ENCODE measurements at regions not wholly inside any gene's neighbourhood (a gene's known extent, or its start where the extent isn't known, plus 50 kb on each side); places are given as distances from the start of the nearest gene placed in this dataset.

DNA sequence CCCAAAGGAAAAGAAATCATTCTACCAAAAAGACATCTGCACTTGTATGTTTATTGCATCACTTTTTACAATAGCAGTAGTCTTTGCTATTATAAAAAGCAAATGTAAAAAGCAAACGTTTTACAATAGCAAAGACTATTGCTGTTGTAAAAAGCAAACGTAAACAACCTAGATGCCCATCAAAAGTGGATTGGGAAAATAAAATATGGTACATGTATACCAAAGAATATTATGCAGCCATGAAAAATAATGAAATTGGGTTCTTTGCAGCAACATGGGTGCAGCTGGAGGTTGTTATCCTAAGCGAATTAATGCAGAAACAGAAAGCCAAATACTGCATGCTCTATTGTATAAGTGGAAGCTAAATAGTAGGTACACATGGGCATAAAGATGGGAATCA is 97.3 kb upstream of the ZBTB20 start:
- H3K4me1 Mint-ChIP-seq, result peaks cover 0 to 2% of the 10 kb centered on the region in 2 experiments; a peak in 2 of 4 replicates
- Histone ChIP-seq H2BK120ac (ENCODE audit: low read depth, low read length, poor library complexity, severe bottlenecking) (no peak overlapping the region), H3K23ac (ENCODE audit: insufficient read length, low read depth, low read length) (no peak overlapping the region), H3K79me1 (ENCODE audit: insufficient read depth, low read depth, low read length, poor library complexity, severe bottlenecking) (no peaks in the 10 kb centered on the region), H3K4me2 (ENCODE audit: insufficient read depth, insufficient read length, low read length) (no peak overlapping the region), H3K18ac (ENCODE audit: insufficient read length, low read depth, low read length) (no peak overlapping the region), H4K20me1 (ENCODE audit: control insufficient read depth, insufficient read depth, insufficient read length) (no peaks in the 10 kb centered on the region), H3K9me3 (ENCODE audit: control insufficient read depth, low read depth, low read length) (no peaks in the 10 kb centered on the region), H3K56ac (ENCODE audit: insufficient read length, low read depth, low read length) (no peak overlapping the region), H3K9ac (ENCODE audit: extremely low read depth, insufficient read length, low read length) (no peak overlapping the region), H3K27me3 (ENCODE audit: insufficient read depth, low read length) (no peaks in the 10 kb centered on the region), H3T11ph (ENCODE audit: low read length) (no peak overlapping the region), H3K79me2 (ENCODE audit: insufficient read depth, low read length) (no peaks in the 10 kb centered on the region), H3K27ac (ENCODE audit: insufficient read length, low read depth, low read length) (no peak overlapping the region), H3K14ac (ENCODE audit: insufficient read depth, low read length) (no peak overlapping the region), H3K4ac (ENCODE audit: low read depth, low read length) (no peak overlapping the region), H3K4me1 (ENCODE audit: insufficient read depth, low read length) (no peaks in the 10 kb centered on the region), H2AFZ (ENCODE audit: low read length) (no peak overlapping the region), H4K5ac (ENCODE audit: insufficient read length, low read depth, low read length) (no peak overlapping the region), H3K23me2 (ENCODE audit: insufficient read length, low read depth, low read length, poor library complexity, severe bottlenecking) (no peaks in the 10 kb centered on the region), H2BK15ac (ENCODE audit: low read depth, low read length) (no peak overlapping the region), H2BK20ac (ENCODE audit: low read depth, low read length, poor library complexity, severe bottlenecking) (no peak overlapping the region), H2BK5ac (ENCODE audit: insufficient read length, low read length) (no peak overlapping the region), H2BK12ac (ENCODE audit: insufficient read length, low read depth, low read length) (no peak overlapping the region), H2AK5ac (ENCODE audit: insufficient read length, low read length) (no peak overlapping the region), H4K91ac (ENCODE audit: insufficient read length, low read depth, low read length) (no peak overlapping the region), H4K8ac (replicated peaks; ENCODE audit: insufficient read length, low read depth, low read length) (no peak overlapping the region)
- no peaks in the 10 kb centered on the region for H3K36me3 Mint-ChIP-seq (ENCODE audit: insufficient read depth in 1 of 3, low read depth in 3 of 3)
- TF ChIP-seq, protein P1, sequence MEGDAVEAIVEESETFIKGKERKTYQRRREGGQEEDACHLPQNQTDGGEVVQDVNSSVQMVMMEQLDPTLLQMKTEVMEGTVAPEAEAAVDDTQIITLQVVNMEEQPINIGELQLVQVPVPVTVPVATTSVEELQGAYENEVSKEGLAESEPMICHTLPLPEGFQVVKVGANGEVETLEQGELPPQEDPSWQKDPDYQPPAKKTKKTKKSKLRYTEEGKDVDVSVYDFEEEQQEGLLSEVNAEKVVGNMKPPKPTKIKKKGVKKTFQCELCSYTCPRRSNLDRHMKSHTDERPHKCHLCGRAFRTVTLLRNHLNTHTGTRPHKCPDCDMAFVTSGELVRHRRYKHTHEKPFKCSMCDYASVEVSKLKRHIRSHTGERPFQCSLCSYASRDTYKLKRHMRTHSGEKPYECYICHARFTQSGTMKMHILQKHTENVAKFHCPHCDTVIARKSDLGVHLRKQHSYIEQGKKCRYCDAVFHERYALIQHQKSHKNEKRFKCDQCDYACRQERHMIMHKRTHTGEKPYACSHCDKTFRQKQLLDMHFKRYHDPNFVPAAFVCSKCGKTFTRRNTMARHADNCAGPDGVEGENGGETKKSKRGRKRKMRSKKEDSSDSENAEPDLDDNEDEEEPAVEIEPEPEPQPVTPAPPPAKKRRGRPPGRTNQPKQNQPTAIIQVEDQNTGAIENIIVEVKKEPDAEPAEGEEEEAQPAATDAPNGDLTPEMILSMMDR (conservative IDR thresholded peaks at IDR 0.05), result no peak
- no peak overlapping the region for H3K4me3 Mint-ChIP-seq
- H3K27me3 Mint-ChIP-seq (ENCODE audit: low read depth), result no peaks in the 10 kb centered on the region
- WGBS (ENCODE audit: extremely low coverage, insufficient read length, low lambda C conversion rate), result no CpG with 5 or more reads among the region's 3 CpGs
- DNase-seq, result no peak
- no peak overlapping the region for H3K27ac Mint-ChIP-seq
- H3K9me3 Mint-ChIP-seq, result no peaks in the 10 kb centered on the region

All from H9 (cell line).